Upper lobe of right lung (tissue), 1 donor: ENCODE measurements at regions not wholly inside any gene's neighbourhood (a gene's known extent, or its start where the extent isn't known, plus 50 kb on each side); places are given as distances from the start of the nearest gene placed in this dataset.

Experiments used
- ATAC-seq: fragments of 200-7000 bp; cut with Tn5 transposase; one replicate; pipeline ENCODE4 v1.9.1; 2020; ENCODE audit warnings: mild to moderate bottlenecking, moderate library complexity
- DNase-seq: peaks from one replicate; pipeline ENCODE4 v3.0.0-alpha.2; 2020
- H3K27ac ChIP-seq: fragments of 200-600 bp; one replicate; pipeline ENCODE4 v1.8.0; 2022
- H3K27me3 ChIP-seq: fragments of 200-600 bp; one replicate; pipeline ENCODE4 v1.8.0; 2022; ENCODE audit warnings: mild to moderate bottlenecking
- H3K36me3 ChIP-seq: fragments of 200-600 bp; one replicate; pipeline ENCODE4 v1.8.0; 2022
- H3K4me1 ChIP-seq: fragments of 200-600 bp; one replicate; pipeline ENCODE4 v1.8.0; 2022
- H3K4me3 ChIP-seq: fragments of 200-600 bp; one replicate; pipeline ENCODE4 v1.8.0; 2022; ENCODE audit warnings: mild to moderate bottlenecking
- H3K9me3 ChIP-seq: fragments of 200-600 bp; one replicate; pipeline ENCODE4 v1.8.0; 2022
- intact Hi-C: fragments of 100-400 bp; cut with DNase I; formaldehyde crosslinking; loops from one replicate; pipeline ENCODE4 v1.11.0; 2022
- TF ChIP-seq, protein P1 (sequence below): fragments of 200-600 bp; IDR thresholded peaks from one replicate; pipeline ENCODE4 v1.8.0; 2022; ENCODE audit warnings: antibody characterized with exemption
- donor health status: DM: no; HTN: yes; CAD: no; lungs with severe emphysema.

DNA sequence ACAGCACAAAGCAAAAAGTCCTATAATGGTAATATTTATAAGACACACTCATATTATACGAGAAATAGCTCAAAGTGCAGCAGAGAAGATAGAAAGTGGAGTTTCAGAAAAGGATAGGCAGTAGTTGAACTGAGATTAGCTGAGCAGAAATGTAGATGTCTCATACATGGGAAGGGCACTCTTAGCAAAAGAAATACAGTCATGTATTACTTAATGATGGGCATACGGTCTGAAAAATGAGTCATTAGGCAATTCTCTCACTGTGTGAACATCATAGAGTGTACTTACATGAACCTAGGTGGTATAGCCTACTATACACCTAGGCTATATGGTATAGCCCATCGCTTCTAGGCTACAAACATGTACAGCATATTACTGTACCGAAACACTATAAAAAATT, 671.3 kb downstream of the RPS29 start:
- no peaks in the 10 kb centered on the region for H3K9me3 ChIP-seq
- no peak overlapping the region for H3K27ac ChIP-seq
- no peaks in the 10 kb centered on the region for H3K36me3 ChIP-seq
- intact Hi-C loops, result no loop called here
- no peak for DNase-seq
- TF ChIP-seq, protein P1, sequence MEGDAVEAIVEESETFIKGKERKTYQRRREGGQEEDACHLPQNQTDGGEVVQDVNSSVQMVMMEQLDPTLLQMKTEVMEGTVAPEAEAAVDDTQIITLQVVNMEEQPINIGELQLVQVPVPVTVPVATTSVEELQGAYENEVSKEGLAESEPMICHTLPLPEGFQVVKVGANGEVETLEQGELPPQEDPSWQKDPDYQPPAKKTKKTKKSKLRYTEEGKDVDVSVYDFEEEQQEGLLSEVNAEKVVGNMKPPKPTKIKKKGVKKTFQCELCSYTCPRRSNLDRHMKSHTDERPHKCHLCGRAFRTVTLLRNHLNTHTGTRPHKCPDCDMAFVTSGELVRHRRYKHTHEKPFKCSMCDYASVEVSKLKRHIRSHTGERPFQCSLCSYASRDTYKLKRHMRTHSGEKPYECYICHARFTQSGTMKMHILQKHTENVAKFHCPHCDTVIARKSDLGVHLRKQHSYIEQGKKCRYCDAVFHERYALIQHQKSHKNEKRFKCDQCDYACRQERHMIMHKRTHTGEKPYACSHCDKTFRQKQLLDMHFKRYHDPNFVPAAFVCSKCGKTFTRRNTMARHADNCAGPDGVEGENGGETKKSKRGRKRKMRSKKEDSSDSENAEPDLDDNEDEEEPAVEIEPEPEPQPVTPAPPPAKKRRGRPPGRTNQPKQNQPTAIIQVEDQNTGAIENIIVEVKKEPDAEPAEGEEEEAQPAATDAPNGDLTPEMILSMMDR, result no peak
- no peaks in the 10 kb centered on the region for H3K27me3 ChIP-seq
- no peaks in the 10 kb centered on the region for H3K4me1 ChIP-seq
- ATAC-seq, result no peak
- H3K4me3 ChIP-seq, result no peak overlapping the region

DNA sequence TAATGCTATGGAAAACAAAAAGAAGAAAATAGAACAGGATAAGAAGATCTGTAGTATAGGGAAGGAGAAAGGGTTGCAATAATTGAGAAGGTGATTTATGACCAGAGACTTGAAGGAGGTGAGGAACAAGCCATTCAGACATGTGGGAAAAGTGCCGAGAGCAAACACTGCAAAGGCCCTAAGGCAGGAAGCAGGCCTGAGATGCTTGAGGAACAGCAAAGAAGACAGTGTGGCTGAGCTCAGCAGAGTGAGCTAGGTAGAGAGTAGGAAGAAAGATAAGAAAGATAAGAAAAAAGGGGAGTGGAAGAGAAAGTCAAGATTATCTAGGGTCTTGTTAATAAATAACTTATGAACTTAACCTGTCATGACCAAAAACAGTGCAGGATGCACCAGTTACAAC, 671.8 kb downstream of the RPS29 start:
- intact Hi-C loops, result no loop called here
- no peak overlapping the region for H3K27ac ChIP-seq
- no peak overlapping the region for H3K4me3 ChIP-seq
- ATAC-seq (no peak), DNase-seq (no peak)
- TF ChIP-seq, protein P1, result no peak
- no peaks in the 10 kb centered on the region for H3K27me3 ChIP-seq
- no peaks in the 10 kb centered on the region for H3K9me3 ChIP-seq
- H3K4me1 ChIP-seq, result no peaks in the 10 kb centered on the region
- no peaks in the 10 kb centered on the region for H3K36me3 ChIP-seq

DNA sequence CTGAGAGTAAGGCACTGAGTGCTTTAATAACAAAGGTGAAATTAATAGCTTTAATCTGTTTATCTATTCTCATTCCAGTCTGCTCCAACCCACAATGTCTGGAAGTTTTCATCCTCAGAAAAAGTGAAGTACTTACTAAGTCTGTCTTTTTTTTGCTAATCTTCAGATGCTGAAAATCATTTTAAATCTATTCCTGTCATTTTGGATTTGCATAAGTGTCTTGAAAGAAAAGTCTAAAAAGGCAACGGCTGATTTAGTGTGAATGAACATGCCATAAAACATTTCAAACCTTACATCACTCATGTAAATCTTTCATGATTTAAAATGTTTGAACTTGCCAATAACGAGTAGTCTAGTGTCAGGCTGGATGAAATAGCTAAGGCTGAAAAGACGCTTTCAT, 685.6 kb downstream of the RPS29 start:
- H3K27ac ChIP-seq, result no peak overlapping the region
- DNase-seq (no peak), ATAC-seq (no peak)
- H3K36me3 ChIP-seq, result no peaks in the 10 kb centered on the region
- TF ChIP-seq, protein P1, result no peak
- intact Hi-C loops, result no loop called here
- no peak overlapping the region for H3K4me3 ChIP-seq
- H3K4me1 ChIP-seq, result no peaks in the 10 kb centered on the region
- H3K27me3 ChIP-seq, result no peaks in the 10 kb centered on the region
- H3K9me3 ChIP-seq, result no peaks in the 10 kb centered on the region

DNA sequence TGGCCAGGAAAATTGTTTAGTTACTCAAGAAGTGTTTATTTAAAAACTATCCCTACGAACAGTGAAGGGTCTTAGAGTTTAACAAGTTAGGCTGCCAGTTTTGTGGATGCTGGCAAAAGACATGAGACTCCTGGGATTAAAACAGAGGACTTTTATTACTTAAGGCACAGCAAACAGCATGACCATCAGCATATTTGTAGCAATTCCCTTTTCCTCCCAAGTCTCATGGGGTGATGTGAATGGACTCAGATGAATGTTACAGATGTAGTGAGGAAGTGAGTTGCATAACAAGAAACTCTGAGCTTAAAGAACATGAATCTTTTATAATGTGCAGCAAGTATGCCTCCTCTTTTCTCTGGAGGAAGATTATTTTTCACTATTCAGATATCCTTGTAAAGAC, 695.8 kb downstream of the RPS29 start:
- no peak for ATAC-seq

DNA sequence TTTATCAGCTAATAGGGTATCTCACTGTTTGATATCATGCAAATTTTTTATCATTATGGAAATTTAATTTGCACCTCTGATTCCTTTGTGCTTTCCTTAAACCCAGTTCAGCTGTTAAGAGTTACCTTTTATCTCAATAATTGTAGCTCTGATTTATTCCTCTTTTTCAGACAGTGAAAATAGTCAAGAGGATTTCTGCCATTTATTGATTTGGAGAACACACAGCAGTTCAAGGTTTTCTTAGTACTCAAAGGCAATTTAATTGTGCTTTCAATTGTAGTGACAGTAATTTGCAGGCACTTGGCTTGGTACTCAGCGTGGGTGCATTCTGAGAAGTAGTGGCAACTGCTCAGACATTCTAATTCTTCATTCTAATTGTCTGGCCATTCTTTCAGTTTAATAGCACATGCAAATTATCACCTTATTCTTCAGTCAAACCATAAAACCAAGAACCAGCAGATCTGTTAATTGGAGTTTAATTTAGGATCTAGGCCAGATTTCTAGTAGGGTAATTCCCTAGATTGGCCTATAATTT, 709.3 kb downstream of the RPS29 start:
- TF ChIP-seq, protein P1, result no peak
- Histone ChIP-seq H3K36me3 (no peaks in the 10 kb centered on the region), H3K4me1 (no peaks in the 10 kb centered on the region), H3K27me3 (no peaks in the 10 kb centered on the region), H3K27ac (no peak overlapping the region), H3K4me3 (no peak overlapping the region), H3K9me3 (no peaks in the 10 kb centered on the region)
- ATAC-seq (no peak), DNase-seq (no peak)
- intact Hi-C loops, result no loop called here

More for the DNA sequence above, 695.8 kb downstream of the RPS29 start:
- DNase-seq, result no peak
- Histone ChIP-seq H3K4me1 (no peaks in the 10 kb centered on the region), H3K36me3 (no peaks in the 10 kb centered on the region), H3K9me3 (no peaks in the 10 kb centered on the region), H3K27ac (no peak overlapping the region), H3K27me3 (no peaks in the 10 kb centered on the region), H3K4me3 (no peak overlapping the region)
- intact Hi-C loops, result no loop called here
- TF ChIP-seq, protein P1, result no peak

DNA sequence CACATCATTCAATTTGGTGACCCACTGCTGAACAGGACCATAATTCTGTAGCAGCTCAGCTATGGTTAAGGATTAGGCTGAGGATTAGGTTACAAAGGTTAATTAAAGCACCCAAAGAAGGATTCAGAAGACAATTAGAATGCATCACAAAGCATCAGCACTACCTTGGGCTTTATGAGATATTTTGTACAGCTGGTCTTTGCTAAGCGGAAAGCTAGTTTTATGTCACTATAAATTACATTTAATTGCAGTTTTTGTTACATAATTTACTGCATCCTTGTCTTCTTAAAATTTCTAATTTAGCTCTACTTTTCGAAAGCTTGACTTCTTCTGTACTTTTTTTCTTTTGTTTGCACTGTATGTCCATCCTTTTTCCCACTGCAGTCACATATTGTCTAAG, 711.5 kb downstream of the RPS29 start:
- Histone ChIP-seq H3K4me1 (no peaks in the 10 kb centered on the region), H3K27ac (no peak overlapping the region), H3K27me3 (no peaks in the 10 kb centered on the region), H3K36me3 (no peaks in the 10 kb centered on the region), H3K4me3 (no peak overlapping the region), H3K9me3 (no peaks in the 10 kb centered on the region)
- ATAC-seq, result no peak
- intact Hi-C loops, result no loop called here
- TF ChIP-seq, protein P1, result no peak
- DNase-seq, result no peak
